Endodermal cell (in vitro differentiated cells): ENCODE measurements at regions not wholly inside any gene's neighbourhood (a gene's known extent, or its start where the extent isn't known, plus 50 kb on each side); places are given as distances from the start of the nearest gene placed in this dataset.
"Not testable (repeated sequence)": the region's sequence is repeated elsewhere in the genome, so short reads cannot be mapped to it uniquely, and the experiment has no call there.

ENCODE experiments used
- DNase-seq: peaks from one replicate; pipeline ENCODE4 v3.0.0-alpha.2; 2017
- H3K27ac ChIP-seq: 2 replicates; pipeline ENCODE4 v1.5.1; 2013; ENCODE audit warnings: mild to moderate bottlenecking, low read depth, low read length, moderate library complexity
- H3K27me3 ChIP-seq: 2 replicates; pipeline ENCODE4 v1.6.1; 2013; ENCODE audit warnings: mild to moderate bottlenecking, low read length, moderate library complexity; ENCODE audit not compliant: insufficient read depth, control insufficient read depth, poor library complexity, severe bottlenecking
- H3K36me3 ChIP-seq: 2 replicates; pipeline ENCODE4 v1.7.0; 2013; ENCODE audit warnings: mild to moderate bottlenecking, low read length, moderate library complexity; ENCODE audit not compliant: control insufficient read depth, insufficient read depth
- H3K4me1 ChIP-seq: one replicate; pipeline ENCODE4 v1.7.0; 2013; ENCODE audit warnings: low read length; ENCODE audit not compliant: control insufficient read depth, insufficient read depth
- H3K4me3 ChIP-seq: 2 replicates; pipeline ENCODE4 v1.5.1; 2013; ENCODE audit warnings: mild to moderate bottlenecking, low read length, moderate library complexity
- H3K9ac ChIP-seq: 2 replicates; pipeline ENCODE4 v1.6.1; 2013; ENCODE audit warnings: mild to moderate bottlenecking, low read length, moderate library complexity; ENCODE audit not compliant: poor library complexity, severe bottlenecking; ENCODE audit errors: extremely low read depth
- H3K9me3 ChIP-seq: 2 replicates; pipeline ENCODE4 v1.6.1; 2013; ENCODE audit warnings: mild to moderate bottlenecking, low read length, moderate library complexity; ENCODE audit not compliant: control insufficient read depth
- H3K27ac Mint-ChIP-seq: 2 replicates; pipeline ENCODE4 v1.8.0; 2020; ENCODE audit warnings: mixed read lengths
- H3K27me3 Mint-ChIP-seq: 2 replicates; pipeline ENCODE4 v1.8.0; 2021; ENCODE audit warnings: mild to moderate bottlenecking, mixed read lengths; ENCODE audit not compliant: insufficient read depth
- H3K36me3 Mint-ChIP-seq: 2 replicates; pipeline ENCODE4 v1.8.0; 2020; ENCODE audit warnings: low read depth, mixed read lengths
- H3K4me1 Mint-ChIP-seq: 2 replicates; pipeline ENCODE4 v1.8.0; 2020; ENCODE audit warnings: mixed read lengths
- H3K4me3 Mint-ChIP-seq: 2 replicates; pipeline ENCODE4 v1.8.0; 2020; ENCODE audit warnings: mild to moderate bottlenecking, moderate library complexity, mixed read lengths
- H3K9me3 Mint-ChIP-seq: 2 replicates; pipeline ENCODE4 v1.8.0; 2020; ENCODE audit warnings: mild to moderate bottlenecking, mixed read lengths
- CTCF ChIP-seq: fragments of 200-600 bp; sonication (generic); conservative IDR thresholded peaks from 2 replicates; pipeline ENCODE4 v1.5.0; 2021; ENCODE audit warnings: antibody characterized with exemption, mild to moderate bottlenecking
- WGBS, 2 experiments: methylation state at CpG; one replicate each; pipeline versions ENCODE4 v1.1.5 to v1.1.7; 2013; ENCODE audit warnings: missing lambda C conversion rate in 2 of 2, mixed read lengths in 1 of 2; ENCODE audit not compliant: insufficient coverage in 1 of 2, insufficient read length in 1 of 2; 5-methylcytosine and 5-hydroxymethylcytosine counted together

GRCh38 chrX:126489116-126489695 lies 63.4 kb downstream of the DCAF12L1 start:
- no peaks in the 10 kb centered on the region for H3K36me3 Mint-ChIP-seq
- H3K27me3 ChIP-seq, result no peaks in the 10 kb centered on the region
- no peaks in the 10 kb centered on the region for H3K4me1 Mint-ChIP-seq
- WGBS, 2 experiments, result 55% methylated on average over 2 of the region's 2 CpGs; no CpG with 5 or more reads in 1 of the 2 experiments
- H3K4me3 ChIP-seq, result no peak overlapping the region
- no peak overlapping the region for H3K27ac Mint-ChIP-seq
- no peaks in the 10 kb centered on the region for H3K4me1 ChIP-seq
- no peaks in the 10 kb centered on the region for H3K36me3 ChIP-seq
- no peaks in the 10 kb centered on the region for H3K27me3 Mint-ChIP-seq
- no peak for DNase-seq
- no peak for TF ChIP-seq CTCF
- H3K4me3 Mint-ChIP-seq, result no peak overlapping the region
- H3K9ac ChIP-seq, result no peak overlapping the region
- no peaks in the 10 kb centered on the region for H3K9me3 ChIP-seq
- peaks cover 12% of the 10 kb centered on the region for H3K9me3 Mint-ChIP-seq
- no peak overlapping the region for H3K27ac ChIP-seq

- Histone ChIP-seq H3K27ac (no peak overlapping the region), H3K9ac (no peak overlapping the region), H3K4me3 (no peak overlapping the region), H3K4me1 (no peaks in the 10 kb centered on the region), H3K36me3 (no peaks in the 10 kb centered on the region), H3K27me3 (no peaks in the 10 kb centered on the region), H3K9me3 (no peaks in the 10 kb centered on the region)
- DNase-seq, result no peak
- H3K4me3 Mint-ChIP-seq, result no peak overlapping the region
- no peaks in the 10 kb centered on the region for H3K9me3 Mint-ChIP-seq
- no peaks in the 10 kb centered on the region for H3K27me3 Mint-ChIP-seq
- no peaks in the 10 kb centered on the region for H3K36me3 Mint-ChIP-seq
- no peak for TF ChIP-seq CTCF
- 96% methylated on average over 1 of the region's 1 CpG; no CpG with 5 or more reads in 1 of the 2 experiments for WGBS, 2 experiments
- H3K27ac Mint-ChIP-seq, result no peak overlapping the region
- H3K4me1 Mint-ChIP-seq, result no peaks in the 10 kb centered on the region
These were observed 67.2 kb downstream of the DCAF12L1 start for GRCh38 chrX:126485409-126485808.

GRCh38 chrX:126481916-126482315 lies 70.7 kb downstream of the DCAF12L1 start:
- no peak for DNase-seq
- Histone ChIP-seq H3K27me3 (no peaks in the 10 kb centered on the region), H3K9me3 (no peaks in the 10 kb centered on the region), H3K4me1 (no peaks in the 10 kb centered on the region), H3K36me3 (no peaks in the 10 kb centered on the region), H3K9ac (no peak overlapping the region), H3K27ac (no peak overlapping the region), H3K4me3 (no peak overlapping the region)
- H3K27me3 Mint-ChIP-seq, result no peaks in the 10 kb centered on the region
- H3K36me3 Mint-ChIP-seq, result no peaks in the 10 kb centered on the region
- H3K9me3 Mint-ChIP-seq, result peaks cover 4% of the 10 kb centered on the region
- TF ChIP-seq CTCF, result no peak
- WGBS, 2 experiments, result 100% methylated on average over 1 of the region's 1 CpG
- H3K4me3 Mint-ChIP-seq, result no peak overlapping the region
- H3K4me1 Mint-ChIP-seq, result no peaks in the 10 kb centered on the region
- H3K27ac Mint-ChIP-seq, result no peak overlapping the region

- Mint-ChIP-seq H3K27ac (peak overlapping the region; percentile 100), H3K4me1 (peaks cover 11% of the 10 kb centered on the region), H3K4me3 (peak overlapping the region; percentile 97), H3K9me3 (peaks cover 50% of the 10 kb centered on the region), H3K36me3 (peaks cover 17% of the 10 kb centered on the region)
- H3K27me3 Mint-ChIP-seq, H3K4me1 ChIP-seq, H3K27ac ChIP-seq, H3K36me3 ChIP-seq, H3K9me3 ChIP-seq, H3K27me3 ChIP-seq: not testable (repeated sequence)
- DNase-seq, result peak; percentile 75
- Histone ChIP-seq H3K4me3 (peak overlapping the region; percentile 89), H3K9ac (peak overlapping the region; percentile 83)
- WGBS, 2 experiments, result 28 to 80% methylated on average over 1 to 25 of the region's 29 CpGs
These were observed 92.5 kb downstream of the DCAF12L1 start for GRCh38 chrX:126459896-126460826.
